ENCODE measurements at regions not wholly inside any gene's neighbourhood (a gene's known extent, or its start where the extent isn't known, plus 50 kb on each side); places are given as distances from the start of the nearest gene placed in this dataset.

DNA sequence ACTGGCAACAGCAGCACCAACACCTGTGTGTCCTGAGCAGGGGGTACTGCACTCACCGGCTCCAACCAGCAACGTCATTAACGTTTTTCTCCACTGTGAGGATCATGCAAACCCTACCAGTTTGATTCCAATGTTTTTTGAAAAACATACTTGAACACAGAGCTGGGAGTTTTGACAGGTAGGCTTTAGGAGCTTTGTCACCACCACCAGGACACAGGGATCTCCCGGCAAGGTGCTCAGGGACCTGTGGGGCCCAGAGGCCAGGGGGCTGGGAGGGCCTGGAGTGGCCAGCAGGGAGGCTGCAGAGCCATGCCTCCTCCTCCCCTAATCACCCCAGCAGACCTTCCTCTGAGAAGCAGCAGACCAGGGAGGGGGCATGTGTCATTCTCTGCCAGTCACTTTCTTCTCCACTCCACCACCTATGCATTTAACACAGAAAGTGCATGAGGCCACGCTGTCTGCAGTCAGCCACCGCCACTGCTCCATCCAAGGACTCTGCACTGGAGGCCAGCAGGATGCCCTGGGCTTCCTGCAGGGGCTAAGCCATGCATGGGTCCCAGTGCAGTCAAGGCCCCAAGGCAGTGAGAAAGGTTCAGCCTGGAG lies 768.2 kb downstream of the KCNJ18 start:
- Mint-ChIP-seq H3K27me3 (no peaks in the 10 kb centered on the region), H3K4me1 (no peaks in the 10 kb centered on the region), H3K4me3 (no peak overlapping the region), H3K27ac (no peak overlapping the region), H3K9me3 (peaks cover 6% of the 10 kb centered on the region), H3K36me3 (ENCODE audit: low read depth) (no peaks in the 10 kb centered on the region)
- TF ChIP-seq, protein P1, sequence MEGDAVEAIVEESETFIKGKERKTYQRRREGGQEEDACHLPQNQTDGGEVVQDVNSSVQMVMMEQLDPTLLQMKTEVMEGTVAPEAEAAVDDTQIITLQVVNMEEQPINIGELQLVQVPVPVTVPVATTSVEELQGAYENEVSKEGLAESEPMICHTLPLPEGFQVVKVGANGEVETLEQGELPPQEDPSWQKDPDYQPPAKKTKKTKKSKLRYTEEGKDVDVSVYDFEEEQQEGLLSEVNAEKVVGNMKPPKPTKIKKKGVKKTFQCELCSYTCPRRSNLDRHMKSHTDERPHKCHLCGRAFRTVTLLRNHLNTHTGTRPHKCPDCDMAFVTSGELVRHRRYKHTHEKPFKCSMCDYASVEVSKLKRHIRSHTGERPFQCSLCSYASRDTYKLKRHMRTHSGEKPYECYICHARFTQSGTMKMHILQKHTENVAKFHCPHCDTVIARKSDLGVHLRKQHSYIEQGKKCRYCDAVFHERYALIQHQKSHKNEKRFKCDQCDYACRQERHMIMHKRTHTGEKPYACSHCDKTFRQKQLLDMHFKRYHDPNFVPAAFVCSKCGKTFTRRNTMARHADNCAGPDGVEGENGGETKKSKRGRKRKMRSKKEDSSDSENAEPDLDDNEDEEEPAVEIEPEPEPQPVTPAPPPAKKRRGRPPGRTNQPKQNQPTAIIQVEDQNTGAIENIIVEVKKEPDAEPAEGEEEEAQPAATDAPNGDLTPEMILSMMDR (IDR thresholded peaks at IDR 0.05), result no peak
- ChIA-PET CTCF (no interaction called here), POLR2A (no interaction called here)
- intact Hi-C loops (cut with micrococcal nuclease), result no loop called here
- DNase-seq (no peak), ATAC-seq (ENCODE audit: low read depth) (no peak)

DNA sequence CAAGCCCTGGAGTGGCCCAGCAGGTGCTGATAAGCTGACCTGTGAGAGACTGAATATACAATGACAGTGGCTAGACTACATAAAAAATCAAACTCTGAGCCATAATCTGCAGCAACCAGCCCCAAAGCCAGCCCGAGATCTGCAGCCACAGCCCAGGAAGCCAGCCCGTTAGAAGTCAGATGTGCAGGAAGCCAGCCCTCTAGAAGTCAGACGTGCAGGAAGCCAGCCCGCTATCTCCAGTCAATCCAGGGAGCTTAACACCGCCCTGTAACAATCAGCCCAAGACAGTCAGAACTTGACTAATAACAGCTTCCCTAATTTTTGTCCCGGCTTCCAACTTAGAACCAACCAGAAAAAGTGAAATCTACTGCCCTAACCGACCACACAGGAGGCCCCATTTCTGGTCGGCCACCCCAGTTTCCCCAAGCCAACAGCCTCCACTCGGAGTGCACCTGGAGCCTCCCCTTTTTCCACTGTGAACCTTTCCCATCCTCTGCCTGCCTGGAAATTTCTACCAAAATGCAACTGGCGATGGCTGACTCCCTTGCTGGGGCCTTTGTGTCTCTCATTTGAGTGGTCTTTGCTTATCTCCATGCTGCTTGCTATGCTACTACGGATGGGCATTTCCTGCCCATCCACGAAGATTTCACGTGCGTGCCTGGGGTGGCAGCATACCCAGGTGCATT lies 769.3 kb downstream of the KCNJ18 start:
- Mint-ChIP-seq H3K9me3 (peaks cover 6% of the 10 kb centered on the region), H3K36me3 (ENCODE audit: low read depth) (no peaks in the 10 kb centered on the region)
- CTCF ChIA-PET, result no interaction called here

DNA sequence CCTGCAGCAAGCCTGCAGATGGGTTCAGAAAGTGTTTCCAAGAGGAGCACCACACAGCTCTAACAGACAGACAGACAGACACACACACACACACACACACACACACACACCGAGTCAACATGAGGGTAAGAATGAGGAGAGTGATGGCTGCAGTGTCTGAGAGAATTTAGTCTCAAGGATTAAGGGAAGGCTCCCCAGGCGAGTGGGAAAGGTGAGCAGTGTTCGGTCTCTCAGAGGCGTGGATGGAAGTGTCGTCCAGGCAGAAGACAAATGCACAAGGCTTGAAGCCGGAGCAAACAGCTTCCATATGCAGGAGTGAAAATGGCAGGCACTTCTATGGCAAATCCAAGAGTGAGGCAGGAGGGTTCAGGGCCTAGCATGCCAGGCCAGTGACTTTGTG lies 770.1 kb downstream of the KCNJ18 start:
- TF ChIP-seq, protein P1 (IDR thresholded peaks at IDR 0.05), result no peak
- H3K36me3 Mint-ChIP-seq (ENCODE audit: low read depth), result no peaks in the 10 kb centered on the region
- H3K27me3 Mint-ChIP-seq, result no peaks in the 10 kb centered on the region
- H3K4me1 Mint-ChIP-seq, result no peaks in the 10 kb centered on the region
- peaks cover 5% of the 10 kb centered on the region for H3K9me3 Mint-ChIP-seq
- intact Hi-C loops (cut with micrococcal nuclease), result no loop called here
- POLR2A ChIA-PET, result no interaction called here
- no peak overlapping the region for H3K4me3 Mint-ChIP-seq
- CTCF ChIA-PET, result no interaction called here
- ATAC-seq (ENCODE audit: low read depth) (no peak), DNase-seq (no peak)
- H3K27ac Mint-ChIP-seq, result no peak overlapping the region

More for the DNA sequence above, 769.3 kb downstream of the KCNJ18 start:
- intact Hi-C loops (cut with micrococcal nuclease), result no loop called here
- DNase-seq (no peak), ATAC-seq (ENCODE audit: low read depth) (no peak)
- no peaks in the 10 kb centered on the region for H3K27me3 Mint-ChIP-seq
- POLR2A ChIA-PET, result no interaction called here
- no peak overlapping the region for H3K27ac Mint-ChIP-seq
- H3K4me3 Mint-ChIP-seq, result no peak overlapping the region
- H3K4me1 Mint-ChIP-seq, result no peaks in the 10 kb centered on the region
- TF ChIP-seq, protein P1 (IDR thresholded peaks at IDR 0.05), result no peak

DNA sequence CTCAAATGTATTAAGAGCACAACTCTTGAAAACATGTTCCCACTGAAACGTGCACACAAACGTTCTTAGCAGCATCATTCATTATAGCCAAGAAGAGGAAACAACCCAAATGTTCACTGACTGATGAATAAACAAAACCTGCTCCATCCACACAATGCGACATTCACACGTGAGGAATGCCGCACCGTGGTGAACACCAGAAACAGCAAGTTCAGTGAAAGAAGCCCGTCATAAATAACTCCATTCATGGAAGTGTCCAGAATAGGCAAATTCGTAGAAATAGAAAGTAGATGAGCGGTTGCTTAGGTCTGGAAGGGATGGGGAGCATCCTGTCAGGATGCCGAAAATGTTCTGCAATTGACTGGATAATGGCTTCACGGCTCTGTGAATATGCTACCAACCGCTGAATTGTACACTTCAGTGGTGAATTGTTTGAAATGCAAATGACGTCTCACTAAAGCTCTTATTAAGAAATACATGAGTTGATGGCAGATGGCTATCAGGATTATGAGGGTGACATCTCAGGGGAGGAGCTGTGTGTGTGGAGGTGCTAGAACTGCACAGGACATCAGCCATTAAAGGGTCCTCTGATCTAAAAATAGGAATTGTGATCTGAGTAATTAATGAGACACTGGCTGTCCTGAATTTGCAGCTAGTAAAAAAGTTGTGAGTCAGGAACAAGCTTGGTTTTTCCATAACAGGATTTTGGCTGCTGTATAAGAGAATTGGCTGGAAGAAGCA lies 771.0 kb downstream of the KCNJ18 start:
- Mint-ChIP-seq H3K4me1 (no peaks in the 10 kb centered on the region), H3K27me3 (no peaks in the 10 kb centered on the region), H3K27ac (no peak overlapping the region), H3K9me3 (peaks cover 5% of the 10 kb centered on the region), H3K4me3 (no peak overlapping the region), H3K36me3 (ENCODE audit: low read depth) (no peaks in the 10 kb centered on the region)
- ChIA-PET CTCF (no interaction called here), POLR2A (no interaction called here)
- DNase-seq (no peak), ATAC-seq (ENCODE audit: low read depth) (no peak)
- intact Hi-C loops (cut with micrococcal nuclease), result no loop called here
- TF ChIP-seq, protein P1 (IDR thresholded peaks at IDR 0.05), result no peak

DNA sequence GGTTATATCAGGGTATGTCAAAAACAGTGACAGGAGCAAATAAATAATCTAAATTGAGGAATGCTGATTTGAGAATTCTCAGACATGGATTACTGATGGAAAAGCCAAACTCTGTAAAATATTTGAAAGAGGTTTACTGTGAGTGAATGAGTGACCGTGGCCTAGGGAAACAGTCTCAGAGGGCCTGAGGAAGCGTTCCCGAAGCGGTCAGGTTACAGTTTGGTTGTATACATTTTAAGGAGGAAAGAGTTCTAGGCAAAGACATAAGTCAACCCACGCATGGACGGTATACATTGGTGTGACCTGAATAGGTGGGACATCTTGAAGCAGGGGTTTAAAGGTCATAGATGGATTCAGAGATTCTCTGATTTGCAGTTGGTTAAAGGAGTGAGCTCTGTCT lies 771.7 kb downstream of the KCNJ18 start:
- no peak for DNase-seq
- H3K27me3 Mint-ChIP-seq, result no peaks in the 10 kb centered on the region
- peaks cover 4% of the 10 kb centered on the region for H3K9me3 Mint-ChIP-seq
- CTCF ChIA-PET, result no interaction called here
- H3K4me3 Mint-ChIP-seq, result no peak overlapping the region
- TF ChIP-seq, protein P1 (IDR thresholded peaks at IDR 0.05), result no peak
- H3K27ac Mint-ChIP-seq, result no peak overlapping the region
- H3K4me1 Mint-ChIP-seq, result no peaks in the 10 kb centered on the region
- no peaks in the 10 kb centered on the region for H3K36me3 Mint-ChIP-seq (ENCODE audit: low read depth)
- POLR2A ChIA-PET, result no interaction called here
- intact Hi-C loops (cut with micrococcal nuclease), result no loop called here
- ATAC-seq (ENCODE audit: low read depth), result no peak
